Endothelial cell of umbilical vein (primary cell): ENCODE measurements at regions not wholly inside any gene's neighbourhood (a gene's known extent, or its start where the extent isn't known, plus 50 kb on each side); places are given as distances from the start of the nearest gene placed in this dataset.

Experiments used
- BruUV-seq: library from RNA; stranded (reverse); fragments of 400-500 nt; replicated peaks from 2 replicates; lab custom pipeline; 2021; lab: Mats Ljungman, UMichigan
- CTCF ChIA-PET: fragments of 300-600, 350-600 bp; sonication (Branson Sonifier 250); formaldehyde crosslinking; loops from one replicate; lab custom pipeline; 2021; ENCODE audit warnings: antibody characterized with exemption, inconsistent platforms; lab: Charles Lee
- POLR2A ChIA-PET: fragments of 300-600, 350-600 bp; sonication (Branson Sonifier 250); formaldehyde crosslinking; loops from one replicate; lab custom pipeline; 2021; ENCODE audit warnings: antibody characterized with exemption, inconsistent platforms; lab: Charles Lee
- DNase-seq: peaks from one replicate; pipeline ENCODE4 v3.0.0-alpha.2; 2011; ENCODE audit warnings: low read depth, low spot score
- FAIRE-seq: peaks from 2 replicates; lab custom pipeline; 2011; peaks lifted over from hg19 to GRCh38; lab: Jason Lieb, UNC
- H2AFZ ChIP-seq: 2 replicates; pipeline ENCODE4 v1.6.0; 2012; ENCODE audit warnings: low read depth, low read length, control low read depth, inconsistent platforms
- H3K27ac ChIP-seq: 2 replicates; pipeline ENCODE4 v1.5.1; 2011; ENCODE audit warnings: low read depth, mild to moderate bottlenecking, control low read depth, low read length, moderate library complexity; ENCODE audit not compliant: insufficient read depth
- H3K27me3 ChIP-seq, 2 experiments: 2 replicates each; pipeline versions ENCODE4 v1.6.0 to v1.6.1; 2011; ENCODE audit warnings: low read length in 2 of 2, mixed read lengths in 1 of 2; ENCODE audit not compliant: control insufficient read depth in 2 of 2, insufficient read depth in 2 of 2
- H3K36me3 ChIP-seq, 2 experiments: 2 replicates in 1 of 2; 3 replicates in 1 of 2; pipeline ENCODE4 v1.5.1; 2011; ENCODE audit warnings: low read length in 2 of 2, mild to moderate bottlenecking in 1 of 2, moderate library complexity in 1 of 2; ENCODE audit not compliant: control insufficient read depth in 2 of 2, insufficient read depth in 2 of 2; ENCODE audit errors: extremely low read depth in 1 of 2
- H3K4me1 ChIP-seq: 3 replicates; pipeline ENCODE4 v1.5.1; 2011; ENCODE audit warnings: mild to moderate bottlenecking, low read length; ENCODE audit not compliant: control insufficient read depth, insufficient read depth; ENCODE audit errors: extremely low read depth
- H3K4me2 ChIP-seq: 2 replicates; pipeline ENCODE4 v1.6.1; 2011; ENCODE audit warnings: low read length, control low read depth, mixed read lengths; ENCODE audit not compliant: insufficient read depth
- H3K4me3 ChIP-seq, 3 experiments: fragments of 200-600 bp in 1 of 3; sonication (generic), shearing (Covaris generic) in 1 of 3; replicated peaks in 1 of 3; 2 replicates each; pipeline ENCODE4 v1.5.1; 2011 to 2016; ENCODE audit warnings: control low read depth in 3 of 3, low read length in 3 of 3, mild to moderate bottlenecking in 2 of 3, inconsistent platforms in 1 of 3, low read depth in 1 of 3, moderate library complexity in 1 of 3; ENCODE audit not compliant: insufficient read depth in 1 of 3
- H3K79me2 ChIP-seq: 2 replicates; pipeline ENCODE4 v1.6.0; 2012; ENCODE audit warnings: low read length, inconsistent platforms; ENCODE audit not compliant: control insufficient read depth, insufficient read depth
- H3K9ac ChIP-seq: replicated peaks from 2 replicates; pipeline ENCODE3; 2011; ENCODE audit warnings: low read length, control low read depth; ENCODE audit not compliant: insufficient read depth; ENCODE audit errors: extremely low read depth
- H3K9me1 ChIP-seq: replicated peaks from 3 replicates; pipeline ENCODE4 v1.6.0; 2011; ENCODE audit warnings: mild to moderate bottlenecking, low read length; ENCODE audit not compliant: control insufficient read depth, insufficient read depth; ENCODE audit errors: extremely low read depth
- H3K9me3 ChIP-seq: replicated peaks from 2 replicates; pipeline ENCODE4 v1.5.1; 2012; ENCODE audit warnings: low read length, inconsistent platforms; ENCODE audit not compliant: control insufficient read depth, insufficient read depth
- H4K20me1 ChIP-seq: replicated peaks from 2 replicates; pipeline ENCODE3; 2011; ENCODE audit warnings: mild to moderate bottlenecking, low read length; ENCODE audit not compliant: control insufficient read depth, insufficient read depth; ENCODE audit errors: extremely low read depth
- CTCF ChIP-seq, 2 donors: IDR thresholded peaks; 1 replicate in 1 of 2; 2 replicates in 1 of 2; pipeline ENCODE4 v1.5.1; 2011; ENCODE audit warnings: low read length in 2 of 2, mild to moderate bottlenecking in 2 of 2, moderate library complexity in 2 of 2, control low read depth in 1 of 2, inconsistent platforms in 1 of 2, low read depth in 1 of 2; ENCODE audit not compliant: insufficient read depth in 1 of 2; ENCODE audit errors: extremely low read depth in 1 of 2
- EZH2 ChIP-seq: IDR thresholded peaks from 2 replicates; pipeline ENCODE4 v1.6.1; 2012; ENCODE audit warnings: borderline replicate concordance, low read depth, mild to moderate bottlenecking, moderate library complexity, low read length, inconsistent platforms; ENCODE audit not compliant: severe bottlenecking
- FOS ChIP-seq: IDR thresholded peaks from 2 replicates; pipeline ENCODE4 v1.6.1; 2011; ENCODE audit warnings: mild to moderate bottlenecking, low read length, moderate library complexity, borderline replicate concordance; ENCODE audit not compliant: insufficient read depth
- GATA2 ChIP-seq: IDR thresholded peaks from 2 replicates; pipeline ENCODE4 v1.7.0; 2011; ENCODE audit warnings: low read depth, mild to moderate bottlenecking, moderate library complexity, mixed read lengths, low read length; ENCODE audit not compliant: insufficient read length, insufficient read depth
- JUN ChIP-seq: IDR thresholded peaks from 2 replicates; pipeline ENCODE4 v1.6.1; 2011; ENCODE audit warnings: borderline replicate concordance, low read depth; ENCODE audit not compliant: insufficient read length, insufficient read depth
- MAX ChIP-seq: IDR thresholded peaks from 2 replicates; pipeline ENCODE4 v1.6.1; 2011; ENCODE audit not compliant: insufficient read depth, insufficient read length
- MYC ChIP-seq: IDR thresholded peaks from one replicate; pipeline ENCODE4 v1.6.1; 2011; ENCODE audit warnings: mild to moderate bottlenecking, low read depth, low read length
- POLR2A ChIP-seq: IDR thresholded peaks from 2 replicates; pipeline ENCODE4 v1.6.1; 2012; ENCODE audit warnings: low read depth, mild to moderate bottlenecking, control low read depth, low read length
- POLR2AphosphoS5 ChIP-seq: IDR thresholded peaks from 2 replicates; pipeline ENCODE4 v1.6.1; 2012; ENCODE audit warnings: low read depth, mild to moderate bottlenecking, control low read depth, low read length, moderate library complexity; ENCODE audit not compliant: insufficient read depth
- dilution Hi-C: fragments of 300-500 bp; cut with MboI; formaldehyde crosslinking; loops from one replicate; pipeline ENCODE4 v1.15.0; 2019; ENCODE audit warnings: low sequenced_read_pairs; ENCODE audit not compliant: extremely low pct_ligation_motif_present
- intact Hi-C: fragments of 100-400 bp; cut with micrococcal nuclease; formaldehyde crosslinking; loops from one replicate; pipeline ENCODE4 v1.10.0; 2022

- Histone ChIP-seq H3K9me1 (no peaks in the 10 kb centered on the region), H3K9ac (no peak overlapping the region), H3K36me3 (no peaks in the 10 kb centered on the region), H3K4me3 (no peak overlapping the region), H3K79me2 (no peaks in the 10 kb centered on the region), H3K27me3 (no peaks in the 10 kb centered on the region), H3K4me2 (no peak overlapping the region), H4K20me1 (no peaks in the 10 kb centered on the region), H3K4me1 (no peaks in the 10 kb centered on the region), H3K27ac (no peak overlapping the region), H3K9me3 (peaks cover 2% of the 10 kb centered on the region), H2AFZ (no peak overlapping the region)
- no TSS peak for BruUV-seq
- DNase-seq = no peak
- POLR2A ChIA-PET = no interaction called here
- dilution Hi-C loops = no loop called here
- CTCF ChIA-PET = no interaction called here
- intact Hi-C loops = no loop called here
- FAIRE-seq = no peak
- TF ChIP-seq POLR2A = no peak
- no peak for TF ChIP-seq MAX
- TF ChIP-seq GATA2 = no peak
- no peak for TF ChIP-seq CTCF (IDR thresholded peaks at IDR 0.05; ENCODE audit: extremely low read depth in 1 of 2, insufficient read depth in 1 of 2, low read depth in 1 of 2, low read length in 2 of 2)
- TF ChIP-seq JUN = no peak
- no peak for TF ChIP-seq FOS
- TF ChIP-seq EZH2 = no peak
- TF ChIP-seq MYC = no peak
- no peak for TF ChIP-seq POLR2AphosphoS5
Observed at GRCh38 chr16:73387979-73388378, 340.1 kb upstream of the ZFHX3 start.
